SU-DHL-6 (cell line): ENCODE measurements at regions not wholly inside any gene's neighbourhood (a gene's known extent, or its start where the extent isn't known, plus 50 kb on each side); places are given as distances from the start of the nearest gene placed in this dataset.

Experiments
- CTCF ChIP-seq: fragments of 200-600 bp; sonication (generic); IDR thresholded peaks from one replicate; pipeline ENCODE4 v1.5.1; 2017; ENCODE audit warnings: antibody characterized with exemption, mild to moderate bottlenecking, low read length, moderate library complexity; ENCODE audit not compliant: insufficient read depth, poor library complexity, severe bottlenecking
- EZH2phosphoT487 ChIP-seq: fragments of 200-600 bp; sonication (generic), shearing (Covaris generic); conservative IDR thresholded peaks from 2 replicates; pipeline ENCODE4 v1.6.1; 2018; ENCODE audit warnings: mild to moderate bottlenecking, antibody characterized with exemption, low read length, moderate library complexity, mixed read lengths

DNA sequence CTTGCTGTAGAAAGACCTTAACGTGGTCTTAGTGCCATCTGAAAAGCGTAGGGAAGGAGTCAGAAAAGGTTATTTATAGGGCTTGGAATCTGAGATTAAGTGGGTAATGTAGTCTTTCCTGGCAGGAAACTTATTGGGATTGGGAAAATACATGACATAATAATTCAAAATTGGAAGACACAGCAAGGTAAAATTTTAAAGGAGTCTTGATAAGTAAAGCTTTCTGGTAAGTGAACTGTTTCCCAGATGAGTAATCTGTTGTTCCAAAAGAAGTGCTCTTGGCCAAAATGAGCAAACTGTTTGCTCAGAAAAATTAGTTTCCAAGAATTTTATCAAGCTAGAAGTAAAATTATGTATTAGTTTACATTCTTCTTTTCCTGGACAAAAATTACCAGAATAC is 149.3 kb upstream of the TMTC2 start:
- TF ChIP-seq CTCF = no peak
- TF ChIP-seq EZH2phosphoT487 = no peak
